NCI-H526 (cell line): ENCODE measurements at regions not wholly inside any gene's neighbourhood (a gene's known extent, or its start where the extent isn't known, plus 50 kb on each side); places are given as distances from the start of the nearest gene placed in this dataset.

ENCODE experiments used
- DNase-seq, 2 experiments: peaks; one replicate each; lab custom pipeline; 2025; lab: John Stamatoyannopoulos, UW

DNA sequence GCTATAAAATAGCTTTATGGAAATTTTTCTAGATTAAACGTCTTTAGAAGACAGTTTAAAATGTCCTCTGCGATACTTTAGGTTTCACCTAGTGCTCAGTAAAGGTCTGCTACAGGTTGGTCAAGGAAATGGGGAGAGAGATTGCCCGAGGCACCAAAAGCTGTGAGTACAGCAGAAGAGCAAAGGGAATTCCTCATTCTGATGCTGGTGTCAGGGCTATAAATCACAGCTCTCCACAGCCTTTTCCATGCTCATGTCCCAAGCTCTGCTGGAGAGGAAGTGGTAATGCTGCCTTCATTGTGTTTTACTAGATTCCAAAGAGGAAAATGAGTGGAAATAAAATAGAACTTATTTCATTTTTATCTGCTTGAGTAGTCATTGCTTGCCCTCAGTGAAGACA is 2060.4 kb downstream of the ARAP2 start:
- no peak for DNase-seq

- DNase-seq, result no peak
Observed at GRCh38 chr4:34187056-34187455, 2057.3 kb downstream of the ARAP2 start.

DNA sequence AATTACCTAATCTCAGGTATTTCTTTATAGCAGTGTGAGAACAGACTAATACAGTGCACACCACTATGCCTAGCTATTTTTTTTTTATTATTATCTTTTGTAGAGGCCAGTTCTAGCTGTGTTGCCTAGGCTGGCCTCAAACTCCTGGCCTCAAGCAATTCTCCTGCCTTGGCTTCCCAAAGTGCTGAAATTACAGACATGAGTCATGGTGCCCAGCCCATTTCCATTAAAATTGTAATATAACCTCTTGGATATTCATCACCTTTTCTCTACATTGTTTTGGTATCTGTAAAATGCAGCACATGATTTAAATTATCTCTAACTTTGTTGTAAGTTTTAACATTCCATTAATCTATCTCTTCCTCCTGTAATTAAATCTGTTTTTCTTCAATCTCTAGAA is 2052.9 kb downstream of the ARAP2 start:
- no peak for DNase-seq

DNA sequence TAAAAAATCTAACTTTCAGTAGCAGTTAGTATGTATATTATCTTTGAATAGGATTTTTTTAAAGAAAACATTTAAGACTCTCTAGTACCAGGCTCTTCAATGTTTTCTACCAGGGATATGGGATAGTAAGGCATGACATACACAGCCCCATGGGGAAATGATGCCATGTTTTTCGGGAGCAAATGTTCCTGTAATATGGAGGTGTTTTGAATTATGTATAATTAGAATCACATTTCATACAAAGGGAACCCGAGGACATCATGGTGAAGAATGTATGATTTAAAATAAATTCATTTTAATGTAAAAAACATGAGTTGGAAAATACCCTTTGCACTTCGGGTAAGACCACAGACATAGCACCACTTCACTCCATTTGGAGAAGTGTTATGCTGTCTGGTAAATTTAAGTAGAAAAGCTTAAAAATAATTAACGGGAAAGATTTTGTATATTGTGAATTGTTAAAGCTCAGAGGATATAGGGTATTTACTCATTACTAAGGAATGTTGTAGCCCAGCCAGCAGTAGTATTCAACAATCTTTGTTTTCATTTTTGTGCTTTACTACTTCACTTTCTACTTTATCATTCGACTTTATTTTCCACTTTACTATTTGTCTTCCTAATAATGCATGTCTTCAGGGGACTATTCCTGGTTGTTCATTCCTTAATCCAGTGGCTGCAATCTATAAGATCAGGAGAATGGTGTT is 2050.7 kb downstream of the ARAP2 start:
- DNase-seq, result no peak

GRCh38 chr4:34194585-34194984 is 2049.7 kb downstream of the ARAP2 start:
- no peak for DNase-seq

DNA sequence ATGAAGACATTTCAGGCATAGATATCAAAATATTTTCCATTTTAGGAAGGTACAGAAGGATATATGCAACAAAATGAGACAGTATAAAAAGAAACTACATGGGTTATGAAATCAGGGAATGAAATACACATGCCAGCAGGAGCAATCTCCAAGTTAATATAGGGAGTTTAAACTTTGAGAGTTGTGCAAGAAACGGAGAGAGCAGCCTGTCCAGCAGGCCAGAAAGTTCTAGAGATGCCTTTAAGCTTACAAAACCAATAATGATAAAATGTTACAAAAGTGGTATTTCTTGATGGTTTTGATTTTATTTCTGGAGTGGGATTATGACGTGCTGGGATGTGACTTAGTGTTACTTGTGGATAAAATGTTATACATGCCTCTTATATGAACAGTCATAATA is 2047.9 kb downstream of the ARAP2 start:
- DNase-seq, result no peak

GRCh38 chr4:34198966-34199365 is 2045.3 kb downstream of the ARAP2 start:
- DNase-seq, result no peak

- DNase-seq, result no peak
Observed at GRCh38 chr4:34200535-34200934, 2043.8 kb downstream of the ARAP2 start.

- no peak for DNase-seq
Observed at GRCh38 chr4:34202154-34202553, 2042.2 kb downstream of the ARAP2 start.

DNA sequence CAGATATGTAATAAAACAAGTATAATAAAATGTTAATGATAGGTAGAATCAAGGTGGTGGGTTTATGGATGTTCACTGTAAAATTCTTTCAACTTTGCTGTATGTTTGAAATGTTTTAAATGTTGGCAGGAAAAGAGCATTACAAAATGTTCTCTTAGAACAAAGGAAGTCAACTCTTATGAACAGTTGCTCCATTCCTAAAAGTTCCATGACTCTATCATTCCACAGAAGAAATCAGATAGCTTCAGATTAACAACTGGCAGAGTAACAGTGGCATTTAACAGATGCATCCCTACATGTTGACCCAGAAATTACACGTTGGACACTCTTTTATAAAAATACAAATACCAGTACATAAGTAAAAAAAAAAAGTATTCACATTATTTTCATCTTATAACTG is 2023.7 kb downstream of the ARAP2 start:
- no peak for DNase-seq

GRCh38 chr4:34221986-34222385 is 2022.3 kb downstream of the ARAP2 start:
- DNase-seq, result no peak

- DNase-seq, result no peak
Observed at GRCh38 chr4:34236118-34236517, 2008.2 kb downstream of the ARAP2 start.

DNA sequence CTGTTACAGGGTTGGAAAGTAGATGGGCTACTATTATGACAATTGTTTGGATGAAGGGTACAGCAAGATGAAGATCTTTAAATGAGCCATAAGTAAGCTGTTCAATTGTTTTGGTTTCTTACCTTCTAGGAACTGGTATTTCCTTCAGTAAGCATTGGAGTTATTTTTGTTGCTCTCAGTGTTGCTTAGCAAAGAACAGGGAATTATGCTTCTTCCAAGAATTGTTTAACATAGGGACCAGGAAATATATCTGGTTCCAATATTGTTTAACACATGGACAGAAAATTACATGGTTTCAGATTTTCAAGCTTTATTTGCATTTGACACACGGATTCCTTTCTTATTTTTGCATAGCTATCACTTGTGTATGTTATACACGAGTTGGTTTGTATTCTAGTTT is 1999.0 kb downstream of the ARAP2 start:
- no peak for DNase-seq

DNA sequence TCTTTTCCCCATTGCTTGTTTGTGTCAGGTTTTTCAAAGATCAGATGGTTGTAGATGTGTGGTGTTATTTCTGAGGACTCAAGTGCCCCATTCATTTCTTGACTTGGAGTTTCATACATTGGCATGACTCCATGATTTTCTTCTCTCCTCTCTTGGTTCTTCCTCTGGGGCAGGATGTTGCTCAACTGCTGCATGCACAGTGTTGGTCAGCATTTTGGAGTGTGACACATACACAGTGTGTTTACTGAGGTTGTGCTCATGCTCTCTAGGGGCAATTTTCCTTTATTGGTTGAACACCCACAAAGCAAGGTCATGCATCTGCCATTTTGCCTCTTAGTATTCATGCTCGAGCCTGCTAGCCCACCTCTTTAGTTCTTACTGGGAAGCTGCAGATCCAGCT is 1993.8 kb downstream of the ARAP2 start:
- DNase-seq, result no peak

DNA sequence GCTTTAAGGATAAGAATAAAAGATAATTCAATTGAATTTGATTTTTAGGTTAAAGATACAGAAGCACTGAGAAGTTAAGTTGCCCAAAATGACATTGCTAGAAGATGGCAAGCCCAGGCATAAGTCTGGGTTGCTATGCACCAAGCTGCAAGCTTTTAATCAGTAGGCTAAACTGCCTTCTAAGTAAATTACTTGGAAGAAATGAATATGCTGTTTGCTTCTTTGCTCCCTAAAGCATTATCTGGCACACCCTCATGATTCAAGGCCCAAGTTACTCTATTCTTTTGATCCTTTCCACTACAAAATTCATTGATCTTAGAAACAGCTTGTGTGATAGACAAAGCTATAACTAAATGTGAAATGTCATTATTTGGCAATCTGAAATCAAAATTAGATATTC is 1991.1 kb downstream of the ARAP2 start:
- no peak for DNase-seq

GRCh38 chr4:34258176-34258575 is 1986.1 kb downstream of the ARAP2 start:
- DNase-seq, result no peak

DNA sequence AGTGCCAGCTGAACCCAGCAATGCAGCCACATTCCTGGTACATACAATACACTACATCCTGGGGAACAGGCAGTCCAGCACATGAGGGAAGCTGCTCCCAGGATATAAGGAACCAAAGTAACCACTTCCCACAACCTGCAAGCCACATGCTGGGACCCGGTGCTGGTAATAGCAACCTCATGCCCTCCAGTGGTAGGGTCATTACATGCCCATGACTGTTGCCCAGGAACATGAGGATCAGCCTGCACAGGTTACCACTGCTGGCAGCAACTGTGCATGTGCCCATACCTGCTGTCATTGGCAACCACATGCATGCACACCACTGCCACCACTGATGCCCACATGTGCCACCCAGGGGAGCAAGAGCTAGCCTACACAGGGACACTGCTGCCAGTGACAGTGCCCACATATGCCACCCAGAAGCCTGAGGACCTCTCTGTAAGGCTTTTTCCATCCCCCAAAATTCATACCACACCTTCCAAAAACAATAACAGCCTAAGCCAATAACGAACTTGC is 1982.5 kb downstream of the ARAP2 start:
- DNase-seq, result no peak

DNA sequence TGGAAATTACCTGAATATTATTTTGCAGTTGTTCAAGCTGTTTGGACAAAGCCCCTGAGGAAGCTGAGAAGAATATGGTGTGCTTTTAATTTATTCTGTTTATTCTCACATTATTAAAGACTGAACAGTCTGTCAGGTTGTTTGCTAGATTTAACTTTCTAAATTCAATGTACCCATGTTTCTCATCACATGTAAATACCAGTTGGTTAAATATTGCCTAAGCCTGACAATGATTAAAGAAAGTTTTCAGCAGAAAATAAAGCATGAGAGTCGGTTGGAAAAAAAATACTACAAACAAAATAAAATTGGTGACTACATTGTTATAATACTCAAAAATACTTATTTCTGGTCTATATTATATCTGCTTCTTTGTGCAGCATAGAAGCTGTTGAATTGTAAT is 1974.7 kb downstream of the ARAP2 start:
- no peak for DNase-seq

DNA sequence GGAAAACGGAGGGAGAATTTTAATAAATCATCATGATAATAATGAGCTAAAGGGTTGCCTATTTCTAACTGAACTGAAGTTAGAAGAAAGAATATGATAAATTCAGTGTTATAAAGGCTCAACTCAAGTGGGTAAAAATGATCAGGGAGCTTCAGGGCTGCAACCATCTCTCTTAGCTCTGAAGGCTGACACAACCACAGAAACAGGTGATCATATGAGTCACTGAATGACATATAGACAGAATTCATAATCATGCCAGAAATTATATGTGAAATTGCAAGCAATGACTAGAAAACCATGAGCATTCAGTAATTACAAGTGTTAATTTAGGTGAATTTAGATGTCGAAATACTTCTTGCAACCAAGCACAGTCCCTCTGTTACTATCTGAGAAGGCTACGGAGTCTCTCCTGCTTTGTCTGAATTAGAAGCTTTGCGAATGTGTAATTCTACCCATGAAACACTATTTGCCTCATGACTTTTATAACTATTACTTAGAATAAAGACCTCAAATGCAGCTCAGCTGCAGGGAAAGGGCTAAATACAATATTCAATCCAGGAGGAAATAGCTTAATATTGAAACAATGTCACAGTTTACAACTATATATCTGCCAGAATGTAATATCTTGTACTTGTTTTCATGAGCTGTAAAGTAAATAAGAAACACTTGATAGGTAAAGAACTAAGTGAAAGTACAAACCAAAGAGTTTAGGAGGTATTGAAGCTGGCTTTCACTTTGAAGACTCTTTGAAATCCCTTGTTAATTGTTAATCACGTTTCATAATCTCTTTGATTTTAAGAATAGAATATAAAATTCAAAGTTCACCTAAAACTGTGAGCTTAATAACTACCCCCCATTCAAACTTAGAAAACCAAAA is 1972.6 kb downstream of the ARAP2 start:
- no peak for DNase-seq

DNA sequence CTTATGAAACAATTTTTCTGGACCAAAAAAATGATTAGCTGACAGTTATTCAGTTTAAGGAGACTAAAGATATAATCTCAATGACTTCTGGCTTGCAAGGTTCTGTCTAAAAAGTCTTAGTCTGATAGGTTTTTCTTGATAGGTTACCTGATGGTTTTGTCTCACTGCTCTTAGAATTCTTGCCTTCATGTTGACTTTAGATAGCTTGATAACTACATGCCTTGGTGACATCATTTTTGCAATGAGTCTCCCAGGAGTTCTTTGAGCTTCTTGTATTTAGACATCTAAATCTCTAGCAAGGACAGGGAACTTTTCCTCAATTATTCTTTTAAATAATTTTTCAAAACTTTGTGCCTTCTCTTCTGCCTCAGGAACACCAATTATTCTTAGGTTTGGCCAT is 1965.3 kb downstream of the ARAP2 start:
- no peak for DNase-seq

GRCh38 chr4:34280131-34280530 is 1964.2 kb downstream of the ARAP2 start:
- no peak for DNase-seq

- DNase-seq, result no peak
Observed at GRCh38 chr4:34281826-34282225, 1962.5 kb downstream of the ARAP2 start.

GRCh38 chr4:34289489-34289888 is 1954.8 kb downstream of the ARAP2 start:
- no peak for DNase-seq
